AG09309 (cell line): ENCODE measurements at regions not wholly inside any gene's neighbourhood (a gene's known extent, or its start where the extent isn't known, plus 50 kb on each side); places are given as distances from the start of the nearest gene placed in this dataset.

Experiments
- DNase-seq: peaks from one replicate; pipeline ENCODE4 v3.0.0-alpha.2; 2010; ENCODE audit warnings: low read depth
- H3K4me3 ChIP-seq: 2 replicates; pipeline ENCODE4 v1.5.1; 2011; ENCODE audit warnings: mild to moderate bottlenecking, low read depth, low read length, moderate library complexity; ENCODE audit not compliant: control insufficient read depth
- TF ChIP-seq, protein P1 (sequence below): IDR thresholded peaks from 2 replicates; pipeline ENCODE4 v1.5.1; 2011; ENCODE audit warnings: mild to moderate bottlenecking, low read depth, low read length, inconsistent platforms; ENCODE audit not compliant: insufficient read depth, control insufficient read depth; ENCODE audit errors: missing control alignments

DNA sequence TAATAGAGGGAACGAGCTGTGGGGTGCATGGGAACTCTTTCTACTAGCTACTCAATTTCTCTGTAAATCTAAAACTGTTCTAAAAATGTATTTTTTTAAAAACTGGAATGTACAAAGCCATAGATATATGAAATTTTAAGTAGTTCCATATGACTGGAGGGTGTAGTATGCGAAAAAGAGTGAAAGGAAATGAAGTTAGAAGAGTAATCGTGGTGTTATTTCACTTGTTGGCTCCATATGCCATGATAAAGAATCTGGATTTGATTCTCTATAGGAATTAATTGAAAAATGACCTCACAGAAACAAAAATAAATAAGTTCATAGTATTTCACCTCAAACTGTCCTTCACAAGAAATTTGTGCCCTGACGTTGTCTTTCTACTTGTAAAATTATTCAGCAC, 500.2 kb downstream of the TENT5A start:
- TF ChIP-seq, protein P1, sequence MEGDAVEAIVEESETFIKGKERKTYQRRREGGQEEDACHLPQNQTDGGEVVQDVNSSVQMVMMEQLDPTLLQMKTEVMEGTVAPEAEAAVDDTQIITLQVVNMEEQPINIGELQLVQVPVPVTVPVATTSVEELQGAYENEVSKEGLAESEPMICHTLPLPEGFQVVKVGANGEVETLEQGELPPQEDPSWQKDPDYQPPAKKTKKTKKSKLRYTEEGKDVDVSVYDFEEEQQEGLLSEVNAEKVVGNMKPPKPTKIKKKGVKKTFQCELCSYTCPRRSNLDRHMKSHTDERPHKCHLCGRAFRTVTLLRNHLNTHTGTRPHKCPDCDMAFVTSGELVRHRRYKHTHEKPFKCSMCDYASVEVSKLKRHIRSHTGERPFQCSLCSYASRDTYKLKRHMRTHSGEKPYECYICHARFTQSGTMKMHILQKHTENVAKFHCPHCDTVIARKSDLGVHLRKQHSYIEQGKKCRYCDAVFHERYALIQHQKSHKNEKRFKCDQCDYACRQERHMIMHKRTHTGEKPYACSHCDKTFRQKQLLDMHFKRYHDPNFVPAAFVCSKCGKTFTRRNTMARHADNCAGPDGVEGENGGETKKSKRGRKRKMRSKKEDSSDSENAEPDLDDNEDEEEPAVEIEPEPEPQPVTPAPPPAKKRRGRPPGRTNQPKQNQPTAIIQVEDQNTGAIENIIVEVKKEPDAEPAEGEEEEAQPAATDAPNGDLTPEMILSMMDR: no peak
- H3K4me3 ChIP-seq: no peak overlapping the region
- no peak for DNase-seq

DNA sequence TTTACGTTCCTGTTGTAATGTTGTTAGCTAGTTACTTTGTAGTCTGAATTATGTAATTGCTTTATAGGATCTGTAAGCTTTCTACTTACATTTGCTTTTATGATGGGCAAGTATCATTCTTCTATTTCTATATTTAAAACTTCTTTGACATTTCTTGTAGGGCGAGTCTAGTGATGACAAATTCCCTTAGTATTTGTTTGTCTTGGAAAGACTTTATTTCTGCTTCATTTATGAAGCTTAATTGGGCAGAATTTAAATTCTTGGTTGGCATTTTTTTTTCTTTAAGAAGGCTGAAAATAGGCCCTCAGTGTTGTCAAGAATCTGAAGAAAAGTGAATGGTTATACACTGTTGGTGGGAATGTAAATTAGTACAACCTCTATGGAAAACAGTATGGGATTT, 506.3 kb downstream of the TENT5A start:
- H3K4me3 ChIP-seq: no peak overlapping the region
- TF ChIP-seq, protein P1: no peak
- no peak for DNase-seq

DNA sequence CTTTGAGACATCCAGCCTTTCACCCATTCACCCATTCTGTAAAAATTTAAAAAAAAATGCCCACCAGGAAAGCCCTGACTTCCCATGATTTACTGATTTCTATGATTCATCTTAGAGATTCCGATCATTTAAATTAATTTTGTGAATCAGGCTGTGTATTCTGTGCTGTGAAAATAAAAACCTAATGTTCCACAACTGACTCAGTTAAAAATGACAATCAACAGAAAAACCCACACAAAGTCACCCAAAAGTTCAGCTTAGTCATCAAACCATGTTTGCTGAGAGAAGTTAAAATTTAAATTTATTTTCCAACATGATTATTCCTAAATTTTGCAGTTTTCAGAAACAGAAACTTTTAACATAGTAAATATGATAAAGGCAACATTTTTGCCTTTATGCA, 509.9 kb downstream of the TENT5A start:
- no peak overlapping the region for H3K4me3 ChIP-seq
- TF ChIP-seq, protein P1: no peak
- DNase-seq: no peak

DNA sequence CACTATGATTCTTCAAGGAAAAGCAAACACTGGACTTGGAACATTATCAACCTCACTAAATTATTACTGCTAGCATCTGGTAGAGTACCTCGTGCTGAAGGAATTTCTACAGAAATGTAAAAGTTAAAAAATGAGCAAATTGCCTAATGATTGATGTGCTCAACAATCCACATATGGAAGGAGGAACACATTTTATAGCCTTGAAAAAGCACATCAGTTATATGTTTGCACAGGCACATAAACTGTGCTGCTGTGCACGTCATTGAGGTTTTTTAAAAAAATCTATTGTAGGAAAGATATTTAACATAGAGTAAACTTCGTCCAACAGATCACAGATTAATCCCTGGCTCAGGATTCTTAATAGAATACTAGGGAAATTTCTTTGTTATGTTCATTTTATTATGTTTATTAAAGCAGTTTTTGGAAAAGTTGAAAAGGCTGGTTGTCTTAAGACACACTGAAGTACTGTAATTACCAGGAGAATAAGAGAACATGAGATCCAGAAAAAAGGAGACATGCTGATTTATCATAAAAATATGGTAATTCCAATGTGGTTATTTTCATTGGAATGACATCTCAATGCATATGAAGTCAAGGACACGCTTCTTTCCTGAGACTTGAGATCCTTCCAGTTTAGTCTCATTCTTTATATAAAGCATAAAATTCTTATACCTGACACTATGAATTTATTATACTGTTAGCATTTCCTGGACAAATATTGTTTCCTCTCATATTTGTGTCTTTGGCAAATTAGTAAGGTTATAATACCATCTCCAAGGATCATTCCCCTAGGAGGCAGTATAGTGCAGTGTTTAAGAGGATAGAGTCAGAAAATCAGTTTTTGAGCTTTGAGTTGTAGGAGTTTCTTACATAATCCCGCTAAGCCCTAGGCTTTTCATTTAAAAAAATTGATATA, 511.1 kb downstream of the TENT5A start:
- no peak overlapping the region for H3K4me3 ChIP-seq
- DNase-seq: no peak

DNA sequence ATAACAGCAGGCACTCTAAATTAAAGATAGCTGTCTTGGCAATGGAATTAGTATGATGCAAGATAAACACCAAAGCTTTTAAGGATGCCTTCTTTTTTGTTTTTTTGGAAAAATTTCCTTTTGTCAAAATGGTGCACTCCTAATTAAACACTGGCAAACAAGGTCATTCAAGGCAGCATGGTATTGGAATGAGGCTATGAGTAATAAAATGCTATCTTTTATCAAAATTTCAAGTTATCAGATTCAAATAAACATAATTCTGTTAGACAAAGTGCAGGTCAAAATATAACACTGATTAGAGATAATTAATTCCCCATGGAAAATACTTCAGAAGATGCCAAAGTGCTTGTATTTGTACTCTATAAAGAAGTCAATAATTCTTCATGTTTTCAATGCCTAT, 514.1 kb downstream of the TENT5A start:
- H3K4me3 ChIP-seq: no peak overlapping the region
- TF ChIP-seq, protein P1: no peak
- no peak for DNase-seq

More for the DNA sequence above, 511.1 kb downstream of the TENT5A start:
- TF ChIP-seq, protein P1: peak; percentile 48

DNA sequence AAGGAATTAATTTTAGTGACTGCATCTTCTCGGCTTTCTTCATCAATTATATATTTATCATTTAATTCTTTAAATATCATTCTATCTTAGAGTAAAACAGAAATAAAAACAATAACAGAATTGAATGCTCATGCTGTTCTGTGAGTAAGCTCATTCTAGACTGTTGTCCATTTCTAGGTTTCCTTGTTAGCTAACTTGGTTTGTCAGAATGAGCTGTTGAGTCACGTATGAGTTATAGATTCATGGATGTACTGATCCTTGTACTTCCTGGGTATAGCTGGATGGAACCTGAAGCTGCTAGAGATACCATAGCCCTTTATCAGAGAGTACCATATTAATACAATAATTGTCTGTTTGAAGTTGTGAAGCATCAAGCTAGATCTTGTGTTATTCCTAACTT, 515.3 kb downstream of the TENT5A start:
- H3K4me3 ChIP-seq: no peak overlapping the region
- TF ChIP-seq, protein P1: no peak
- DNase-seq: no peak
